ENCODE measurements at regions not wholly inside any gene's neighbourhood (a gene's known extent, or its start where the extent isn't known, plus 50 kb on each side); places are given as distances from the start of the nearest gene placed in this dataset.

- CTCF ChIA-PET = no interaction called here
- dilution Hi-C loops (cut with MboI; ENCODE audit: extremely low pct_ligation_motif_present, low sequenced_read_pairs) = no loop called here
- POLR2A ChIA-PET = no interaction called here
- no peak overlapping the region for H2AFZ ChIP-seq (ENCODE audit: low read depth, low read length)
- no peaks in the 10 kb centered on the region for H3K9me3 ChIP-seq (replicated peaks; ENCODE audit: control insufficient read depth, insufficient read depth, low read length)
- no peak for TF ChIP-seq MYC (IDR thresholded peaks at IDR 0.05; ENCODE audit: low read depth, low read length)
- no peak for TF ChIP-seq FOS (IDR thresholded peaks at IDR 0.05; ENCODE audit: borderline replicate concordance, insufficient read depth, low read length)
- TF ChIP-seq EZH2 (IDR thresholded peaks at IDR 0.05; ENCODE audit: borderline replicate concordance, low read depth, low read length, severe bottlenecking) = no peak
- no peak for TF ChIP-seq POLR2A (IDR thresholded peaks at IDR 0.05; ENCODE audit: low read depth, low read length)
- no peak for TF ChIP-seq POLR2AphosphoS5 (IDR thresholded peaks at IDR 0.05; ENCODE audit: insufficient read depth, low read depth, low read length)
- no peak for TF ChIP-seq MAX (IDR thresholded peaks at IDR 0.05; ENCODE audit: insufficient read depth, insufficient read length)
- no peak for TF ChIP-seq CTCF (IDR thresholded peaks at IDR 0.05; ENCODE audit: extremely low read depth in 1 of 2, insufficient read depth in 1 of 2, low read depth in 1 of 2, low read length in 2 of 2)
- H3K27me3 ChIP-seq (ENCODE audit: control insufficient read depth in 2 of 2, insufficient read depth in 2 of 2, low read length in 2 of 2) = no peaks in the 10 kb centered on the region
- intact Hi-C loops (cut with micrococcal nuclease) = no loop called here
- H3K27ac ChIP-seq (ENCODE audit: insufficient read depth, low read depth, low read length) = no peak overlapping the region
- no peaks in the 10 kb centered on the region for H4K20me1 ChIP-seq (replicated peaks; ENCODE audit: control insufficient read depth, extremely low read depth, insufficient read depth, low read length)
- no TSS peak for BruUV-seq (replicated peaks)
- H3K79me2 ChIP-seq (ENCODE audit: control insufficient read depth, insufficient read depth, low read length) = no peaks in the 10 kb centered on the region
- no peaks in the 10 kb centered on the region for H3K9me1 ChIP-seq (replicated peaks; ENCODE audit: control insufficient read depth, extremely low read depth, insufficient read depth, low read length)
- H3K4me1 ChIP-seq (ENCODE audit: control insufficient read depth, extremely low read depth, insufficient read depth, low read length) = no peaks in the 10 kb centered on the region
- H3K9ac ChIP-seq (replicated peaks; ENCODE audit: extremely low read depth, insufficient read depth, low read length) = no peak overlapping the region
- DNase-seq (ENCODE audit: low read depth, low spot score) (no peak), FAIRE-seq (no peak)
- no peaks in the 10 kb centered on the region for H3K36me3 ChIP-seq (ENCODE audit: control insufficient read depth in 2 of 2, extremely low read depth in 1 of 2, insufficient read depth in 2 of 2, low read length in 2 of 2)
- no peak overlapping the region for H3K4me3 ChIP-seq (replicated peaks in 1 of 3; ENCODE audit: insufficient read depth in 1 of 3, low read depth in 1 of 3, low read length in 3 of 3)
- H3K4me2 ChIP-seq (ENCODE audit: insufficient read depth, low read length) = no peak overlapping the region
These were observed 197.6 kb upstream of the POU1F1 start for GRCh38 chr3:87473944-87474343.

GRCh38 chr3:87468938-87469337, 192.6 kb upstream of the POU1F1 start:
- Histone ChIP-seq H4K20me1 (replicated peaks; ENCODE audit: control insufficient read depth, extremely low read depth, insufficient read depth, low read length) (no peaks in the 10 kb centered on the region), H3K9ac (replicated peaks; ENCODE audit: extremely low read depth, insufficient read depth, low read length) (no peak overlapping the region), H3K4me1 (ENCODE audit: control insufficient read depth, extremely low read depth, insufficient read depth, low read length) (no peaks in the 10 kb centered on the region), H3K9me1 (replicated peaks; ENCODE audit: control insufficient read depth, extremely low read depth, insufficient read depth, low read length) (no peaks in the 10 kb centered on the region), H2AFZ (ENCODE audit: low read depth, low read length) (no peak overlapping the region), H3K4me2 (ENCODE audit: insufficient read depth, low read length) (no peak overlapping the region), H3K27me3 (ENCODE audit: control insufficient read depth in 2 of 2, insufficient read depth in 2 of 2, low read length in 2 of 2) (no peaks in the 10 kb centered on the region), H3K79me2 (ENCODE audit: control insufficient read depth, insufficient read depth, low read length) (no peaks in the 10 kb centered on the region), H3K4me3 (replicated peaks in 1 of 3; ENCODE audit: insufficient read depth in 1 of 3, low read depth in 1 of 3, low read length in 3 of 3) (no peak overlapping the region), H3K27ac (ENCODE audit: insufficient read depth, low read depth, low read length) (no peak overlapping the region), H3K9me3 (replicated peaks; ENCODE audit: control insufficient read depth, insufficient read depth, low read length) (no peaks in the 10 kb centered on the region), H3K36me3 (ENCODE audit: control insufficient read depth in 2 of 2, extremely low read depth in 1 of 2, insufficient read depth in 2 of 2, low read length in 2 of 2) (no peaks in the 10 kb centered on the region)
- TF ChIP-seq FOS (IDR thresholded peaks at IDR 0.05; ENCODE audit: borderline replicate concordance, insufficient read depth, low read length) (no peak), MYC (IDR thresholded peaks at IDR 0.05; ENCODE audit: low read depth, low read length) (no peak), MAX (IDR thresholded peaks at IDR 0.05; ENCODE audit: insufficient read depth, insufficient read length) (no peak), EZH2 (IDR thresholded peaks at IDR 0.05; ENCODE audit: borderline replicate concordance, low read depth, low read length, severe bottlenecking) (no peak), POLR2AphosphoS5 (IDR thresholded peaks at IDR 0.05; ENCODE audit: insufficient read depth, low read depth, low read length) (no peak), POLR2A (IDR thresholded peaks at IDR 0.05; ENCODE audit: low read depth, low read length) (no peak), JUN (IDR thresholded peaks at IDR 0.05; ENCODE audit: borderline replicate concordance, insufficient read depth, insufficient read length, low read depth) (no peak), GATA2 (IDR thresholded peaks at IDR 0.05; ENCODE audit: insufficient read depth, insufficient read length, low read depth, low read length) (no peak)
- ChIA-PET CTCF (no interaction called here), POLR2A (no interaction called here)
- FAIRE-seq (no peak), DNase-seq (ENCODE audit: low read depth, low spot score) (no peak)
- dilution Hi-C loops (cut with MboI; ENCODE audit: extremely low pct_ligation_motif_present, low sequenced_read_pairs) = no loop called here
- intact Hi-C loops (cut with micrococcal nuclease) = no loop called here
- BruUV-seq (replicated peaks) = no TSS peak
